Type B pancreatic cell (in vitro differentiated cells): ENCODE measurements at regions not wholly inside any gene's neighbourhood (a gene's known extent, or its start where the extent isn't known, plus 50 kb on each side); places are given as distances from the start of the nearest gene placed in this dataset.

ENCODE experiments used
- DNase-seq: peaks from one replicate; pipeline ENCODE4 v3.0.0; 2021; ENCODE audit warnings: mixed read lengths; ENCODE audit not compliant: unreplicated experiment; ENCODE audit errors: extremely low spot score
- H3K27ac Mint-ChIP-seq: 2 replicates; pipeline ENCODE4 v1.8.0; 2021; ENCODE audit warnings: mild to moderate bottlenecking, mixed read lengths
- H3K27me3 Mint-ChIP-seq: 2 replicates; pipeline ENCODE4 v1.8.0; 2021; ENCODE audit warnings: mixed read lengths
- H3K36me3 Mint-ChIP-seq: 2 replicates; pipeline ENCODE4 v1.8.0; 2021; ENCODE audit warnings: mixed read lengths
- H3K4me1 Mint-ChIP-seq: one replicate; pipeline ENCODE4 v1.8.0; 2021; ENCODE audit warnings: mixed read lengths; ENCODE audit not compliant: unreplicated experiment
- H3K4me3 Mint-ChIP-seq: 2 replicates; pipeline ENCODE4 v1.8.0; 2021; ENCODE audit warnings: mild to moderate bottlenecking, mixed read lengths
- H3K9me3 Mint-ChIP-seq: 2 replicates; pipeline ENCODE4 v1.8.0; 2021; ENCODE audit warnings: mixed read lengths
- TF ChIP-seq, protein P1 (sequence below): fragments of 200-600 bp; sonication (generic); conservative IDR thresholded peaks from 2 replicates; pipeline ENCODE4 v1.5.0; 2021; ENCODE audit warnings: antibody characterized with exemption, mild to moderate bottlenecking

DNA sequence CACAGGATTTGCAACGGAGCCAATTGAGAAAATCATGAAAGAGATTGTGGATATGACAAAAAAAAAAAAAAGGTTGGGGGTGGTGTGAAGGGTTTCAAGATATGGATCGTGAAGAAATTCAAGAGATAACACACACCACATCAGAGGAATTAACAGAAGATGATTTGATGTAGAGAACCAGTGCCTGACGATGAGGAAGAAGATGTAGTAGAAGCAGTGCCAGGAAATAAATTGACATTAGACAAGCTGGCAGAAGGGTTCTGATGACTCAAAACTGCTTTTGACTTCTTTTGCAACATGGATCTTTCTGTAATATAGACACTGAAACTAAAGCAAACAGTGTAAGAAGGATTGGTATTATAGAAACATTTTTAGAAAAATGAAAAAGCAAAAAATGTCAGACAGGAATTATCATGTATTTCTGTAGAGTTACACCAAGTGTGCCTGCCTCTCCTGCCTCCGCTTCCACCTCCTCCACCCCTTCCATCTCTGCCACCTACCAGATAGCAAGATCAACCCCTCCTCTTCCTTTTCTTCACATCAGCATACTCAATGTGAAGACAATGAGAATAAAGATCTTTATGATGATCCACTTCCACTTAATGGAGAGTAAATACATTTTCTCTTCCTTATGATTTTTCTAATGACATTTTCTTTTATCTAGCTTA is 127.5 kb upstream of the OTUD4 start:
- Mint-ChIP-seq H3K4me1 (peaks cover 4% of the 10 kb centered on the region), H3K36me3 (no peaks in the 10 kb centered on the region), H3K4me3 (no peak overlapping the region), H3K9me3 (no peaks in the 10 kb centered on the region), H3K27ac (no peak overlapping the region), H3K27me3 (no peaks in the 10 kb centered on the region)
- DNase-seq = no peak
- TF ChIP-seq, protein P1, sequence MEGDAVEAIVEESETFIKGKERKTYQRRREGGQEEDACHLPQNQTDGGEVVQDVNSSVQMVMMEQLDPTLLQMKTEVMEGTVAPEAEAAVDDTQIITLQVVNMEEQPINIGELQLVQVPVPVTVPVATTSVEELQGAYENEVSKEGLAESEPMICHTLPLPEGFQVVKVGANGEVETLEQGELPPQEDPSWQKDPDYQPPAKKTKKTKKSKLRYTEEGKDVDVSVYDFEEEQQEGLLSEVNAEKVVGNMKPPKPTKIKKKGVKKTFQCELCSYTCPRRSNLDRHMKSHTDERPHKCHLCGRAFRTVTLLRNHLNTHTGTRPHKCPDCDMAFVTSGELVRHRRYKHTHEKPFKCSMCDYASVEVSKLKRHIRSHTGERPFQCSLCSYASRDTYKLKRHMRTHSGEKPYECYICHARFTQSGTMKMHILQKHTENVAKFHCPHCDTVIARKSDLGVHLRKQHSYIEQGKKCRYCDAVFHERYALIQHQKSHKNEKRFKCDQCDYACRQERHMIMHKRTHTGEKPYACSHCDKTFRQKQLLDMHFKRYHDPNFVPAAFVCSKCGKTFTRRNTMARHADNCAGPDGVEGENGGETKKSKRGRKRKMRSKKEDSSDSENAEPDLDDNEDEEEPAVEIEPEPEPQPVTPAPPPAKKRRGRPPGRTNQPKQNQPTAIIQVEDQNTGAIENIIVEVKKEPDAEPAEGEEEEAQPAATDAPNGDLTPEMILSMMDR = no peak

GRCh38 chr4:145307120-145307519 is 126.7 kb upstream of the OTUD4 start:
- Mint-ChIP-seq H3K27ac (no peak overlapping the region), H3K4me3 (no peak overlapping the region), H3K9me3 (no peaks in the 10 kb centered on the region), H3K4me1 (peaks cover 4% of the 10 kb centered on the region), H3K36me3 (no peaks in the 10 kb centered on the region), H3K27me3 (no peaks in the 10 kb centered on the region)
- TF ChIP-seq, protein P1 = no peak
- no peak for DNase-seq

GRCh38 chr4:145302725-145303124 is 122.3 kb upstream of the OTUD4 start:
- Mint-ChIP-seq H3K27ac (no peak overlapping the region), H3K27me3 (no peaks in the 10 kb centered on the region), H3K36me3 (no peaks in the 10 kb centered on the region), H3K9me3 (no peaks in the 10 kb centered on the region), H3K4me1 (no peaks in the 10 kb centered on the region), H3K4me3 (no peak overlapping the region)
- TF ChIP-seq, protein P1 = no peak
- no peak for DNase-seq

DNA sequence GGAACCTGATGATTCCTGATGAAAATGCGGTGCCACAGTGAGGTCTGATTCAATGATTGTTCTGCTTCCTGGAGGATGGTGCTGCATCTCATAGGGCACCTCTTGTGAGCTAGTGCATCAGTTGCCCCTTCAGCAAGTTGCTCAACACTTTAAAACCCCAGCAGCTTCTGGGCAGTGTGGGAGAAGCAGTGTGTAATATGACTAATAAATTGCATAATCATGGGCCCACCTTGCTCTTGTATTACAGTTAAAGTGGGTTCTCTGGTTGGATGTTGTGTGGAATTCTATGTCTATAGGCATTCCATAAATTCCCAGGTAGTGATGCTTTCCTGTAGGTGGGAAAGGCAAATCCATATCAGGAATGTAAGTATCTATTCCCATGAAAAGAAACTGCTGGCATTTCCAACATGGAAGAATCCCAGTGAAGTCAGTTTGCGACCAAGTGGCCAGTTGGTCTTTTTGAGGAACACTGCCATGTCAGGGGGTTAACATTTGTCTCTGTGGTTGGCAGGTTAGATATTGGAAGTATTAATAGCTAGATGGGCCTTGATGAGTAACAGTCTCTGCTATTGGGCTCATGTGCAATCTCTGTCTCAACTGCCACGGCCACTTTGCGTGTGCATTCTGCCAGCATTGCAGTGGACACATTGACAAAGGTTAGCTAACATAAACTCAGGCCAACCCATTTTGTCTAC is 121.1 kb upstream of the OTUD4 start:
- H3K4me1 Mint-ChIP-seq = no peaks in the 10 kb centered on the region
- no peaks in the 10 kb centered on the region for H3K27me3 Mint-ChIP-seq
- H3K4me3 Mint-ChIP-seq = no peak overlapping the region
- TF ChIP-seq, protein P1 = no peak
- no peak overlapping the region for H3K27ac Mint-ChIP-seq
- no peaks in the 10 kb centered on the region for H3K36me3 Mint-ChIP-seq
- no peaks in the 10 kb centered on the region for H3K9me3 Mint-ChIP-seq
- no peak for DNase-seq

GRCh38 chr4:145299380-145300076 is 119.1 kb upstream of the OTUD4 start:
- TF ChIP-seq, protein P1 = no peak
- Mint-ChIP-seq H3K4me1 (no peaks in the 10 kb centered on the region), H3K4me3 (no peak overlapping the region), H3K36me3 (no peaks in the 10 kb centered on the region), H3K27me3 (no peaks in the 10 kb centered on the region), H3K27ac (no peak overlapping the region), H3K9me3 (no peaks in the 10 kb centered on the region)
- DNase-seq = no peak
